Myocyte (in vitro differentiated cells): ENCODE measurements at regions not wholly inside any gene's neighbourhood (a gene's known extent, or its start where the extent isn't known, plus 50 kb on each side); places are given as distances from the start of the nearest gene placed in this dataset.
"Not testable (repeated sequence)": the region's sequence is repeated elsewhere in the genome, so short reads cannot be mapped to it uniquely, and the experiment has no call there.

ENCODE experiments used
- DNase-seq: peaks from one replicate; pipeline ENCODE4 v3.0.0-alpha.2; 2012; ENCODE audit warnings: low read depth

- DNase-seq, result no peak
Measured at GRCh38 chr9:89928521-89929275, 323.9 kb downstream of the GADD45G start.

DNA sequence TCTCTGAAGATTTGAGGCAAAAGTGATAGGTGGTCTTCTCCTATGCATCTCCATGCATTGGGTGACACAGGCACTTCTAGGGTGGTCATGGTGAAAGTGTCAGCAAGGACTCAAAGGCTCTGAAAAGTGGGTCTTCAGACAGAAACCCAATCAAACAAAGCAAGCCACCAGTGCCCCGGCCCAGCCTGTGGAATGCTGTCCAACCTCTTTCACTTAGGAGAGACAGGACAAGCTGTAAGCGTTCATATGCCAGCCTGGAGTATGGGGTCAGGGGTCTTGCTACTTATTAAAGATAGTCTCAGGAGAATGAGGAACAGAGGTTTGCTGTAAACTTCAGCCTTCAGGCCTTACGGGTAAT, 324.5 kb downstream of the GADD45G start:
- no peak for DNase-seq

DNA sequence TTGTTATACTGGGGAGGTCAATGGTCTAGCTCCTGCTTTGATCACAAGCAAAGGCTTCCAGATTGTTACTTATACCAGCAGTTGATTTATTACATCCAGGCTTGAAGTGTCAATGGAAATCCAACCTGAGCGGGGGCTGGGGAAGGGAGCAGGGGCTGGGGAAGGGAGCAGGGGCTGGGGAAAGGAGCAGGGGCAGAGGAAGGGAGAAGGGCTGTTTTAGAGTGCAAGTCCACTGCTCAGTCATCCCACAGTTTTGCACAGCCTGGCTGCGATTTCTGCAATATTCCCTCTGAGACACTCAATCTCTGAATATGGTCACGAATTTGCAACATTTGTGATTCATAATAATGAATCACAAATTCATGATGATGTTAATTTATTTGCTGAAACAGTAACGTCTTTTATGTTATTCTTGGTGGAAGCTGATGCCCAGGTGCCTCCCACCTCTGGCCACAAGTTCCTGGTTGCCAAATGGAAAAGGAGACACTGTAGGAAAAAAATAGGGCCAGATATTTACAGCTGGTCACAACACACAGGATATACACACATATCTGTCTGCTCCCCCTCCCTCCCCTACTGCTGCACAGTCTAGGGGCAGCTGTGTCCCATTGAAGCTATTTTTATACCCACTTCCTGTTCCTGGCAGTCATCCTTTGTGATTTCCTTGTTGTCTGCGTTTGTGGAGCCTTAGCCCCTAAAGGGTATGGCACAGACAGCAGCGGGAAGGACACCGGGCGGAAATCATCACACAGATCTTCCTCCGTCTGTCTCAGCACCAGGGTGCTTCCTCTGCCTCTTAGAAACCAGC, 325.1 kb downstream of the GADD45G start:
- DNase-seq, result peak; percentile 67

- DNase-seq, result no peak
Measured at GRCh38 chr9:89933578-89933977, 328.8 kb downstream of the GADD45G start.

DNA sequence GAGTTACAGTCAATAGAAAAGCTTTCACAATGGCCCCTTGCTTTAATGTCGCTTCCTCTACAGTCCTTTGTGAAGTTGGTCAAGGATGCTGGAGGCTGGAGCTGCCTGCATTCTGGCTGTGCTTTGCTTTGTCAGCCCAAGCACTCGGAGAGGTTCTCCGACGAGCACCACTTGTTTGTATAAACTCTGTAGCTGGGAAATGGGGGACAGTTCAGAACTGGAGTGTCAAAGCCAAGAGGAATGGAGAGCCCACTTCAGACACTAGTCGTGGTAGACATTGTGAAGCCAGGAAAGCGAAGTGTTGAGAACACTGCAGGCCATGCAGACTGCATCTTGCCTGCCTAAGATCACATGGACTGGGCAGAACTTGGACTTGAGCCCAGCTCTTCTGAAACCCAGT, 330.3 kb downstream of the GADD45G start:
- DNase-seq, result no peak

GRCh38 chr9:89935801-89936200, 331.0 kb downstream of the GADD45G start:
- DNase-seq, result no peak

DNA sequence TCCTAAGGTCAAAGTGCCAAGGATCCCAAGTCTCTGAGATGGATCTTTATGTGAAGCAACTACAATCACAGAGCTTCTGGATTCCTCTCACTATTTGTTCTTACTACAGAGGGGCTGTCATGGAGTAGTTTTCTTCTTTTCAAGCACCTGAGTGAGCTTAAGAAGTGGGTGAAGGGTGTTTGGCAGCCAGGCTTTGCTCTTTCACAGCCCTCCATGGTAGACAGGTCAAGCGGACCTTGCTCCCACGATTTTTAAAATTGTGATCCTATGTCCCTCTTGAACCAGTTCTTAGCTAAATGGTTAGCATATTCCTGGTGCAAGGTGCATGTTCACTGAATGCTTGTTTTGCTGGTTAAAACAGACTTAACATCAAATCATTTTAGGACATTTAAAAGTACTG, 332.2 kb downstream of the GADD45G start:
- DNase-seq, result no peak

GRCh38 chr9:89939181-89939580, 334.4 kb downstream of the GADD45G start:
- DNase-seq, result no peak

- DNase-seq, result no peak
Measured at GRCh38 chr9:89939626-89940292, 334.9 kb downstream of the GADD45G start.

DNA sequence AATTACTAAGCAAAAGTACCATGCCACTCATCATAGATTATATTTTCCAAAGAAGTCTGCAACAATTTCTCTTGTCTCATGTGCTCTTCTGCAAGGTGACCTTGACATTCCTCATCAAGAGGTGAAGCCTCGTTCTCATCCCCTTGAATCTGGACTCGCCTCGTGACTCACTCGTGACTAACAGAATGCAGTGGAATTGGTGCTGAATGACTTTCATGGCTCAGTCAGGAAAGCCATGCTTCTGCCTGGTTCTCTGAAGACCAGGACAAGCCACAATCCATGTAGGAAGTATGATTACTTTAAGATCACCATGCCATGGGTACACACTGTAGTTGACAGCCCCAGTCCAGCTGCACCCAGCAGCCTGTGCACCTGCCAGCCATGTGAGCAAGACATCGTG, 335.8 kb downstream of the GADD45G start:
- DNase-seq, result peak; percentile 33

- peak; percentile 96 for DNase-seq
Measured at GRCh38 chr9:89941875-89942274, 337.1 kb downstream of the GADD45G start.

GRCh38 chr9:89942643-89943042, 337.8 kb downstream of the GADD45G start:
- DNase-seq, result no peak

DNA sequence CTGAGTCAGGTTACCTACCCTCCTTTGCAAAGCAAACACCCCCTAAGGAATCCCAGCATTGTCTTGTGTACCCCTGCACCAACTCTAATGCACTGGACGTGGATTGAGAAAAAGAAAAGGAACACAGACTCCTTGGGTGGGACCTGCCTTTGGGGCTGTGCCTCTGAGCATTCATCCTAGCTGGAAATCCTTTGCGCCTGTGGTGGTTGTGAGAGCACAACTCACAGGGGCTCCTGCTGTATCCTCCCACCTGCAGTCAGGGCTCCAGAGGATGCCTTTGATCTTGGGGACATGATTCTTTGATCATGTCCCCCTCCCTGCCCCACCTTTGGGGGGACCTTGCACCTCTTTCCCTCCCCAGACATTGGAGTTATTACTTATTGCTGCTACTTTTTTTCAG, 338.5 kb downstream of the GADD45G start:
- no peak for DNase-seq

DNA sequence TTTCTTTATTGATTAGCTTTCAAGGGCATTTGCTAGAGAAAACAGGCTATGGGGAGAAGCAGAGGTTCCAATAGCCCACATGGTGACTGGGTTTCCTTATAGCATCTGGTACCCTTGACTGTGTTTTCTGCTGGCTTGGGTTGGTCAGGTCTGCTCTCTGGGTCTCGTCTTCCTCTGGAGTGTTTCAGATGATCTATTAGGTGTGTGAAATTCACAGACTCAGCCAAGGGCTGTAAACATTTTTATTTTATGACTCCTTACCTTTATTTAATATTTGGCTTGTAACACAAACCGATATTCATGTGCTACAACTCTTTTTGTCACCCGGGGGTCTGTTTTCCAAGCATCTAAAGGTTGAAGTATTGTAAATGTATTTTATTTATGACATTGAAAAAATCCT, 338.9 kb downstream of the GADD45G start:
- no peak for DNase-seq

DNA sequence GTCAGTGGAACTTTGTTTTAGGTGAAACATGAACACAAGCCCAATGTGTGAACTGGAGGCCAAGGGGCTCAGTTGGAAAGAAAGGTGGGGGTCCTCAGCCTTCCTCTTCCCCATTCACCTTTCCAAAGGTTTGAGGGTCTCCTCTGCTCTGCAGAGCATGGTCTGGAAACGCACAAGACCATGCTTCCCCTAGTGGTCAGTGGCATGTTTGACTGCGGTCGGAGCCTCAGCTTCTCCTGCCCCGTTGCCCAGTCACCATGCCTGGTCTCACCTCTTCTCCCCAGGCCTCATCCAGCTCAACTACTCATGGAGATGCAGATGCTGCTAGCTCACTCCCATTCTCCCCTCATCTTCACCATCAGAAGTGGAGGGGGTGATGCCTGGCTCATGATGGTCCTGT, 340.3 kb downstream of the GADD45G start:
- no peak for DNase-seq

- DNase-seq, result no peak
Measured at GRCh38 chr9:89946741-89947140, 341.9 kb downstream of the GADD45G start.

DNA sequence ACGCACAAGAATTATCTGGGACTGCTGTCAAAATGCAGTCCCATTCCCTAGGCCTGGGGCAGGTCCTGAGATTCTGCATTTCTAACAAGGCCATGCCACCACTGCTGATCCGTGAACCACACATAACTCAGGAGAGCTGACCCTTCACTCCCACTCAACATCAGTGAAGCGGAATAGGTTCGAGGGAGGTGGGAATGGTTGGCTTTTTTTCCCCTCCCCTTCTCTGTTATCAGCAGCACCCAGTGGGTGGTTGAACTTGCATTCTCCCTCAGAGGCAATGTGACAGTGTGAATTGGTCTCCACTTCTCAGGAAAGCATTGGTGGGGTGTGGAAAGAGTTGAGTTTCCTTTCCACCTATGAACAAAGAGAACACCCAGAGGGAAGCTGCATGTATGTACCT, 344.3 kb downstream of the GADD45G start:
- no peak for DNase-seq

DNA sequence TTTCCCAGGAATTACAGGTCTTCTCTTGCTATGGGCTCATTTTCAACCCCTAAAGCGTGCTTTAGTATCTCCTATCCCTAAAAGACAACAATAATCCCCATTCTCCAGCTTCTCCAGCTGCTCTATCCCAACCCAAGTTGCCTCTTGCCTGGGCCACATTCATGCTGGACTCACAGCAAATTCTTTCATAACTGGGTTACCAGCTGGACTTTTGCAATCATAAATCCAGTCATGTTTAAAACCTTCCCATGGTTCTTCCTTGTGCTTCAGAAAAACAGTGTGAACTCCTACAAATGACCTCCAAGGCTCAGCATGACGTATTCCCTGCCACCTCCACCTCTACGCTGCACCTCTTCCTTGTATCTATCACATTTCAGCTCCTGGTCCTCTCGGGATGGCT, 346.9 kb downstream of the GADD45G start:
- no peak for DNase-seq

- no peak for DNase-seq
Measured at GRCh38 chr9:89952401-89952800, 347.6 kb downstream of the GADD45G start.

DNA sequence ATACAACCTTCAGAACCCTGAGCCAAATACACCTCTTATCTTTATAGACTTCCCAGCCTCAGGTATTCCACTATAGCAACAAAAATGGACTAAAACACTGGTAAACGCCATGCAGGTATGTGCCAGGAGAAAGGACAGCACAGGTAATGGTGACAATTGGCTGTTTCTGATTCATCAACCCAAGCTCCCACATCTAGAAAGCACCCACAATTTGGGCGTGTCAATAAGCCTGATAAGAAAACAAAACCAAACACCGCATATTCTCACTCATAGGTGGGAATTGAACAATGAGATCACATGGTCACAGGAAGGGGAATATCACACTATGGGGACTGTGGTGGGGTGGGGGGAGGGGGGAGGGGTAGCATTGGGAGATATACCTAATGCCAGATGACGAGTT, 348.5 kb downstream of the GADD45G start:
- not testable (repeated sequence) for DNase-seq

- peak; percentile 57 for DNase-seq
Measured at GRCh38 chr9:89953824-89954615, 349.2 kb downstream of the GADD45G start.
